HL-60 (cell line): ENCODE measurements at regions not wholly inside any gene's neighbourhood (a gene's known extent, or its start where the extent isn't known, plus 50 kb on each side); places are given as distances from the start of the nearest gene placed in this dataset.
A peak's percentile ranks its signal among the peaks of the same experiment; 100 is the strongest.

Experiments
- DNase-seq, 2 experiments: peaks; one replicate each; pipeline ENCODE4 v3.0.0-alpha.2; 2010 to 2020; ENCODE audit warnings: low read depth in 1 of 2, low spot score in 1 of 2
- H3K27ac ChIP-seq: fragments of 250-450 bp; sonication (Bioruptor Pico); replicated peaks from 2 replicates; pipeline ENCODE4 v1.5.1; 2020; ENCODE audit warnings: mild to moderate bottlenecking, moderate library complexity
- H3K27me3 ChIP-seq: fragments of 250-450 bp; sonication (Bioruptor Pico); 2 replicates; pipeline ENCODE4 v1.5.1; 2021; ENCODE audit warnings: mild to moderate bottlenecking, moderate library complexity; ENCODE audit not compliant: insufficient read depth, poor library complexity, severe bottlenecking
- H3K4me3 ChIP-seq: replicated peaks from 2 replicates; pipeline ENCODE4 v1.5.1; 2011; ENCODE audit warnings: mild to moderate bottlenecking, control low read depth, low read length; ENCODE audit not compliant: insufficient read depth
- CTCF ChIP-seq: IDR thresholded peaks from one replicate; pipeline ENCODE4 v1.5.1; 2011; ENCODE audit warnings: low read length, control low read depth, inconsistent platforms; ENCODE audit not compliant: insufficient read depth
- GABPA ChIP-seq: IDR thresholded peaks from 2 replicates; pipeline ENCODE4 v1.6.1; 2012; ENCODE audit warnings: low read depth
- POLR2AphosphoS5 ChIP-seq: IDR thresholded peaks from 2 replicates; pipeline ENCODE4 v1.6.1; 2012; ENCODE audit warnings: low read depth
- REST ChIP-seq: IDR thresholded peaks from 2 replicates; pipeline ENCODE4 v1.6.1; 2012; ENCODE audit warnings: low read depth; ENCODE audit not compliant: insufficient replicate concordance
- SPI1 ChIP-seq: IDR thresholded peaks from 2 replicates; pipeline ENCODE4 v1.6.1; 2012; ENCODE audit warnings: low read depth, mild to moderate bottlenecking, borderline replicate concordance

- TF ChIP-seq GABPA (no peak), REST (no peak), SPI1 (no peak), POLR2AphosphoS5 (no peak), CTCF (no peak)
- Histone ChIP-seq H3K27me3 (no peaks in the 10 kb centered on the region), H3K4me3 (no peak overlapping the region), H3K27ac (no peak overlapping the region)
- no peak for DNase-seq
Observed at GRCh38 chr5:2848619-2849018, 97.1 kb upstream of the IRX2 start.

GRCh38 chr5:2847608-2848007 is 96.1 kb upstream of the IRX2 start:
- no peak for DNase-seq
- Histone ChIP-seq H3K27me3 (no peaks in the 10 kb centered on the region), H3K4me3 (no peak overlapping the region), H3K27ac (no peak overlapping the region)
- TF ChIP-seq SPI1 (no peak), POLR2AphosphoS5 (no peak), GABPA (no peak), REST (no peak), CTCF (no peak)

- Histone ChIP-seq H3K4me3 (no peak overlapping the region), H3K27ac (no peak overlapping the region), H3K27me3 (no peaks in the 10 kb centered on the region)
- TF ChIP-seq POLR2AphosphoS5 (no peak), SPI1 (no peak), CTCF (no peak), REST (no peak), GABPA (no peak)
- peak; percentile 2 to 27 for DNase-seq
Observed at GRCh38 chr5:2841208-2841607, 89.7 kb upstream of the IRX2 start.
